ENCODE measurements at regions not wholly inside any gene's neighbourhood (a gene's known extent, or its start where the extent isn't known, plus 50 kb on each side); places are given as distances from the start of the nearest gene placed in this dataset.

GRCh38 chrX:4642114-4642513 lies 928.7 kb upstream of the PRKX start:
- TF ChIP-seq CTCF (IDR thresholded peaks at IDR 0.05) (no peak), POLR2AphosphoS5 (IDR thresholded peaks at IDR 0.05) (no peak)
